ENCODE measurements at regions not wholly inside any gene's neighbourhood (a gene's known extent, or its start where the extent isn't known, plus 50 kb on each side); places are given as distances from the start of the nearest gene placed in this dataset.

- TF ChIP-seq CTBP1 (IDR thresholded peaks at IDR 0.05; ENCODE audit: borderline replicate concordance) (no peak), ARNT (IDR thresholded peaks at IDR 0.05) (no peak), SUZ12 (IDR thresholded peaks at IDR 0.05) (no peak), ELF4 (IDR thresholded peaks at IDR 0.05) (no peak), FOXK2 (IDR thresholded peaks at IDR 0.05) (no peak), NFRKB (IDR thresholded peaks at IDR 0.05) (no peak), FOXA1 (IDR thresholded peaks at IDR 0.05) (no peak), TARDBP (IDR thresholded peaks at IDR 0.05) (no peak), FOXM1 (IDR thresholded peaks at IDR 0.05; ENCODE audit: borderline replicate concordance) (no peak), BHLHE40 (IDR thresholded peaks at IDR 0.05; ENCODE audit: borderline replicate concordance) (no peak), L3MBTL2 (conservative IDR thresholded peaks at IDR 0.05) (no peak), ZNF384 (IDR thresholded peaks at IDR 0.05) (no peak), SP1 (IDR thresholded peaks at IDR 0.05) (no peak)
- TF ChIP-seq, protein P1, sequence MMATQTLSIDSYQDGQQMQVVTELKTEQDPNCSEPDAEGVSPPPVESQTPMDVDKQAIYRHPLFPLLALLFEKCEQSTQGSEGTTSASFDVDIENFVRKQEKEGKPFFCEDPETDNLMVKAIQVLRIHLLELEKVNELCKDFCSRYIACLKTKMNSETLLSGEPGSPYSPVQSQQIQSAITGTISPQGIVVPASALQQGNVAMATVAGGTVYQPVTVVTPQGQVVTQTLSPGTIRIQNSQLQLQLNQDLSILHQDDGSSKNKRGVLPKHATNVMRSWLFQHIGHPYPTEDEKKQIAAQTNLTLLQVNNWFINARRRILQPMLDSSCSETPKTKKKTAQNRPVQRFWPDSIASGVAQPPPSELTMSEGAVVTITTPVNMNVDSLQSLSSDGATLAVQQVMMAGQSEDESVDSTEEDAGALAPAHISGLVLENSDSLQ (IDR thresholded peaks at IDR 0.05) = no peak
Observed at GRCh38 chr18:46211816-46212215, 107.6 kb downstream of the HAUS1 start.
